Middle frontal gyrus (tissue), 1 donor: ENCODE measurements at regions not wholly inside any gene's neighbourhood (a gene's known extent, or its start where the extent isn't known, plus 50 kb on each side); places are given as distances from the start of the nearest gene placed in this dataset.

Experiments
- DNase-seq: peaks from one replicate; pipeline ENCODE4 v3.0.0-alpha.2; 2015; ENCODE audit warnings: low spot score; ENCODE audit errors: extremely low spot score

DNA sequence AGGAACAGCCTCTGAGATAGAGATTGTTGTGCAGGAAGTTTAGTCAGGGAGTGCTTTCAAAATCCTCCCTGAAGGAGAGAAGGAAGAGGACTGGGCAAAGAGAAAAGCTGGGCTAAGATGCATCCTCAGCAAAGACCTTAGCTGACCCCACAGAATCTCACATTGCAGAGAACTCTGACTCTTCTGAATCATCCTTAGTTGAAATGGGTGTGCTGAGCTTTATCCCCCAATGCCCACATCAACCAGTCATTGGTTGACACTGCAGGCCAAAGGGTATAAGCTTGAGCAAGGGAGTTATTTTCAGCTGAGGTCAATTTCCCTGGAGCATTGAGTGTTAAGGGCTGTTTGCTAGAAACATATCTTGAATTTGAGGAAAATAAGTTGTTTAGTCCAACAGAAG is 732.2 kb downstream of the CBLN4 start:
- no peak for DNase-seq

DNA sequence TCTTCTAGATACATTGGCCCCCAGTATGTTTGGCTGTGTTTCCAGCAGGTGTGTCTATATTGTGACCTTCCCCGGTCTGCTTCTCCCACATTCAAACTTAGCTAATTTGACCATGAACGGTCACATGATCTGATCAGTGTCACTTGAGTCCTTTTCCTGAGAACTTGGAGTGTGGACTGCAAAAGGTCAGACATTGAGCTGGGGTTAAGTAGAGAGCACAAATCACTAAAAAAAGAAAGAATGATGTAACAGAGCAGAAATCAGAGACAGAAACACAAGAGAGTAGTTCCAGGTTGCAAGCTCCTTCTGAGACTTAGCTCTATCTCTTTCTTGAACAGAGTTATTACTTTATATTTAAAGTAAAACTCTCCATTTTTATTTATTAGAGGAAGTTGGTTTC is 733.9 kb downstream of the CBLN4 start:
- DNase-seq: no peak

DNA sequence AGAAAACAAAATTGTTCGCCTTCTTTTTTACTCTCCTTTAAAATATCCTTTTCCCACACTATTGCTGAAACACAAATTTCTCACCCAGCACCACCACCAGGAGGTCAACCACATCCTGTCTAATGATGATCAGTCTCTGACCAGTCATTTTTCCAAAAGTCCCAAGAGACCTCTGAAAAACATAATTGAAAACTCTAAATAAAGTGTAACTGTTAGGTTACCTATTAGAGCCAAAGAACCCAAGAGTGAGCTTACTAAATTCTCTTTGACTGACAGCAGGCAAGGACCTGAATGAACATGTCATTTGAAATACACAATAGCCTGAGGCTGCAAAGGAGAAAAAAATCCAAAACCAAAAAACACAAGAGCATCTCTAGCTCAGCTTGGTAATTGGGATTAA is 735.4 kb downstream of the CBLN4 start:
- no peak for DNase-seq

DNA sequence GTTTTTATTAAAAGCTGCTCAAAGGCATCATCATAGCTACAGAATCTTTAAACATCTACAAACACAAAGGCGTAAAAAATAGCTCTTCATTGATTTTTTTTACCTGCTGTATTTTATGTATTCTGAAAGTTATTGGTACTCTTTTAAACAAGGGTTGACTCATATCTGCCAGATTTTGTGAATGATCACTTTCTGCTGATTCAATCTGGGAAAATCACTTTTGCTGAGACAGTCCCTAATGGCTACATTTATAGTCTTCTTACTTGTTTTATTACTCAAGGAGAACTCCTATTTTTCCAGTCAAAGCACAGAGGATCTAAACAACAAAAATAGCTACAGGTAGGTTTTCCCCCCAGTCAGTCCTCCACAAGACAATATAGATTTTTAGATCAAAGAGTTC is 739.0 kb downstream of the CBLN4 start:
- DNase-seq: no peak

DNA sequence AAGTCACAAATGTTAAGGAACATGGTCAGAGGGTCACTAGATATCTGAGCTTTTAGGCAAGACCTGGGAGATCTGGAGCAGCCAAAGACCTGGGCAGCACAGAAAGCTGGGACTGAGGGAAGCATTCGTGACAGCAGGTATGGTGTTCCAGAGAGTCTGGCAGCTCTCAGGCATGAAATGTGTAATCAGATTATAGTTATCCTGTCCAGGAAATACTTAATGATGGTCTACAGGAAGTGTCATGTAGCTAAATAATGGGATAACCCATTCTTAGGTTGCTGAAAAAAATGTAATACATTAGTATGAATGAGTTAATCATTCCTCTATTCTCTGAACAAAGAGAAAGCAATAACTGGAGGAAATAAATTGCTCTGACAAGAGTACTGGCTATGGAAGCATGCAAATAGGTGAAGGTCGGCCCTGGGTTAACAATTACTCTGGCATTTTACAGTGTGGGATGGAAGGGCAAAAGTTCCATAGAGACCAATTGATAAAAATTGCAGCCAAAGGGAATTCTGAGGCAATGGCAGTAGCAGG is 740.5 kb downstream of the CBLN4 start:
- no peak for DNase-seq

DNA sequence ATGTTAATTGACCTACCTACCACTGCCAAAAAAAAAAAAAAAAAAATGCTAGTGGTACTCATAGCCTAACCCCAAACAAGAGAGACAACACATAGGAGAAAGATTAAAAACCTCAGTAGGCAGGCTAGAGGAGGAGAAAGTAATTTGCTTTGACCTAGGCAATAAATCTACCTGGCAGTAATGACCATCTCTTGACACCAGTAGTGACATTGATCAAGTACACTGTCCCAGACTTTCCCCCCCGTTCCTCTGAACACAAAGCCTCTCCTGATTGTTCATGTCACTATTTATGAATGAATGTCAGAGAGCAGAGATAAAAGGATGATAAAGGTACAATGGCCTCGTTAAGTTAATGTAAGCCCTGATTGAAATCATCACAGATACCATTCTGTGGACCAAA is 746.8 kb downstream of the CBLN4 start:
- no peak for DNase-seq

DNA sequence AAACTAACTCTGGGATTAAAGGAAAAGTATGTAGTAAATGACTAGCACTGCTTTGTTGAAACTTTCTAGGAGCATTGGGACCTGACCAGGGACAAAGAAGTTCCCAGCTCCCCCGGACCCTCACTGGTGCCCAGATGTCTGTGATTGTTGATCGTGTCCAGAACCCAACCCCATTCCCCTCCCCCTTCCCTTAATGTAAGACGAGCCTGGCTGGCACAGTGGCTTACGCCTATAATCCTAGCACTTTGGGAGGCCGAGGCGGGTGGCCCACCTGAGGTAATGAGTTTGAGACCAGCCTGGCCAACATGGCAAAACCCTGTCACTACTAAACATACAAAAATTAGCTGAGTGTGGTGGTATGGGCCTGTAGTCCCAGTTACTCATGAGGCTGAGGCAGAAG is 750.3 kb downstream of the CBLN4 start:
- no peak for DNase-seq

DNA sequence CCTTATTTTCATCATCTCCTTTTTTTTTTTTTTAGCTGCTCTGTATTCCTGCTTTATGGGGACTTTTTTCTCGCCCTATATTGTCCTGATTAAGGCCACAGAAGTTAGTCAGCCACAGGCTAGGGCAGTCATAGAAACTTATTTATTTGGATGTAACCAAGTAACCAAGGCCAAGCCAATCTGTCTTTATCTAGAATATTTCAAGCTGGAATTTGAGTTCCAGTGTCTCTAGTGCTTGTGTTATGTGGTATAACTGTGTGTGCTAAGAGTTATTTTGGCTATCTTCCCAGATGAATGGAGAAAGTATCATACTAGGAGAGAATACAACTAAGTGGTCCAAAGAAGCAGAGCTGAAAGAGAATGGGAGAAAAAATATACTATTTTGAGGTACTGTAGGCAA is 751.5 kb downstream of the CBLN4 start:
- DNase-seq: no peak

DNA sequence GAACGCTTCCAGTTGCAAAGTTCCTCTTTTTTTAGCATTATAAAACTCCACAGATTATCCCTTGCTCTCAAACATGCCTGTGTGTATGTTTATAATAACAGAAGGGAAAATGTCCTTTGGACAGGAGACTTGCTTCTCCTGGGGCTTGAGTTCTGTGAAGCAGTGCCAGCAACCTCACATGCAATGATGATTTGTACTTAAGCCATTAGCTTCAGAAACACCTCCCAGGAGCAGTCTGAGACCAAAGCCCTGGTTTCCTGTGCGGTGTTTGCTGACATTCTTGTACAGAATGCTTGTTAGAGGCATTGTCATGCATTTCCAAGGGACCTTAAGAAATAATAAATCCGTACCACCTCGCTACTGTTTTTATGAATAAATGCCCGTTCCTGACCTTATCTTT is 752.8 kb downstream of the CBLN4 start:
- DNase-seq: no peak

DNA sequence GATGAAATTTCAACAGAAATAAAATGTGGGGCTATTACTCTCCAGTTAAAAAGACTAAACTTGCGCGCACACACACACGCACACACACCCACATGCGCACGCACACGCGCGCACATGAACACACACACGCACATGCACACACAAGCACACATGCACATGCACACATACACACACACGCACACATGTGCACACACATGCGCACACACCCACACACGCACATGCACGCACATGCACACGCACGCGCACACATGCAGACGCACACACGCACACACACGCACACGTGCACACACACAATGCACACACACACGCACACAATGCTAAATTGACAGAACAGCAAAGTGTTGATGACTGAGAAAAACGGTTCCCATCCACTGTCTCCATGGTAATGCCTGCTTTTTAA is 754.1 kb downstream of the CBLN4 start:
- DNase-seq: no peak

DNA sequence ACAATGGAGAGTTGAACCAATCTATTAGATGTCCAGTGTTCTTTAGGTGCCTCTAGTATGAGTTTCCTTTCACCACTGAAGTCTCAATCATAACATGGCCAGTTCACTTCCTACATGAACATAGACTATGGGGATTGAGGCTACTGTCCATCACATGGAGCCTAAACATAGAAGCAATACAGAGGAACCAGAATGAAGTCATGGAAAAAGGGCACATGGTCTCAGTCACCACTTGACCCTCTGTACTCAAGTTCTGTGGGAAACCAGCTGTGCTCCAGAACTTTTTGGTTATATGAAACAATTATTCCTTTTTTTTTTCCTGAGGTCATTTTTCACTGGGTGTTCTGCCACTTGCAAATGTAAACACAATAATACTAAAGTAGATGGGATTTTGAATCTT is 762.5 kb downstream of the CBLN4 start:
- no peak for DNase-seq

DNA sequence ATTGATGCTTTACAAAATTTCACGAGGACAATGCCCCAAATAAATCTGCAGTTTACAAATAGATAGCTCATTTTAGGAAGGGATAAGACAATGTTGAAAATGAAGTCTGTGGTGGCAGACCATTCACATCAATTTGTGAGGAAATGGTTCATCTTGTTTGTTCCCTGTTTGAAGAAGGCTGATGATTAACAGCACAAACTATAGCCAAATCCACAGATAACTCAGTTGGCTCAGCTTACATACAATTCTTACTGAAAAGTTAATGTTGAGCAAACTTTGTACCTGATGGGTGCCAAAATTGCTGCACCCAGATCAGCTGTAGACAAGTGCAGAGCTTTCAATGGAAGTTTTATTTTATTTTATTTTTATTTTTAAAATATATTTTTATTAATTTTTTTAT is 763.9 kb downstream of the DOK5 start:
- DNase-seq: no peak

DNA sequence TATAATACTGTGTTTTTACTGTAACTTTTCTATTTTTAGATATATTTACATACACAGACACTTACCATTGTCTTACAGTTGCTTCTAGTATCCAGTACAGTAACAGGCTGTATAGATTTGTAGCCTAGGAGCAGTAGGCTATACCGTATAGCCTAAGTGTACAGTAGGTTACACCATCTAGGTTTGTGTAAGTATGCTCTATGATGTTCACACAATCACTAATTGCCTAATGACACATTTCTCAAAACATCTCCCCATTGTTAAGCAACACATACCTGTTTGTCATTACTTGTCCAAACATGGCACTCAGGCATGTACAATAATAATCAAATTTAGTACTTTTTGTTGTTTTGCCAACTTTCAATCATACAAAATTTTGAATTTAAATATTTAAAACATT is 757.3 kb downstream of the DOK5 start:
- no peak for DNase-seq

DNA sequence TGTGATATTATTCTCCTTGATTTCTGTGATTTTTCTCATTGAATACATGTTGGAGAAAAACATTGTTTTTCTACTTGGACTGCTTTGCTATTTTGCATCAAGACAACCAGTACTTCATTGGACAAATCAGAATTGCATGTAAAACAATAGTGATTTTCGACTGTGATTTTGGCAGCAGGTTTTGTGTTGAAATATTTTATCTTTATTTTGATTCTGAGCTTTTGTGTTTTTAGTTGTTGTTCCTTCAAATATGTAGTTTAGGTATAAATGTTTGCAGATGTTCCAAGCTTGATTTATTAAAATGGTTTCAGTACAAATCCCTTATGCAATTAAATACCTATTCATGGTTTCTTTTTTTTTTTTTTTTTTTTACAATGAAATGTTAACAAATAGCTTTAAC is 754.1 kb downstream of the DOK5 start:
- no peak for DNase-seq

DNA sequence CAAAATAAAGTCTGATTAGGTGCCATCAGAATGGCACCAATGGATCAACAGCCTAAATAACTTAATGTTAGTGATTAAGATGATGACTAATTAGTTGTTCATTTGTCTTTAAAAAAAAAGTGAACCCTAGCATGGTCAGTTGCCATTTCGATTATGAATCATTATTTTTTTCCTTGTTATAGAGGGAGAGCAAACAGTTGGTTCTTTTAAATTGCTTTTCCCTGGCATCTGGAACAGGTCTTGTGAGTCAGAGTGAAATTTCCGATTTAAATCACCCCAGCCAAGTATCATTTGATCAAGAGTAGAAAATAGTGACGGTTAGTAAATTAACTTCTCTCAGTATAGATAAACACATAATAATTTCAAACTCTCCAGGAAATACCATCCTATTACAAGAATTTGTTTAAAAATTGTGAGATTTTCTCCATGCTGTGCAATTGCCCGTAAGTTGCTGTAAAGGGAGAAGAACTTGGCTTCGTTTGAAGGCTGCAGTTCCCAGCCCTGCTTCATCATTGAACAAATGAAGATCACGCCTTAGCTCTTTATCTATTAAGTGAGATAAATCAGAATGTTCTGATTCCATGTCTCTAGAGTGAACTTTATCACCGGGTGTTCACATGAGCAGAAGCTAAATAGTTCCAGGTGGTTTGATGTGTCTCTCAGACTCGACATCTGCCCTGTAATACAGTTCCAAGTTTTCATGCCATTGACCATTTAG is 741.3 kb downstream of the DOK5 start:
- no peak for DNase-seq

DNA sequence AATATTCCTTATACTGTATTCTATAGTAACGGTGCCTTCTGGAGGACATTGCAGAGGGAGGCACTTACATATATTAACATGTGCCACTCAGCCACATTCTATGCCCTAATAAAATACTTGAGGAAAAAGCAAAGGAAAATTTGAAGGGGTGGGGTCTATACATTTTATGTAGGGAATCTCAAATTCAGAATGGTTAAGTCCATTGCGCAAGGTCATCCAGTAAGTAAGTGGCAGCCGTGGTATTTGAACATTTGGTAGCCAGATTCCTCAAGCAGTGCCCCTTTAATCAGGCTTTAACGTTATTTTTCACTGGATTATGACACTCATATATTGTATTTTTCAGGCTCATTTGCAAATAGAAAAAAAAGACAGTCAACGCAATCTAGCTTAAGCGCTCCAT is 738.3 kb downstream of the DOK5 start:
- no peak for DNase-seq

DNA sequence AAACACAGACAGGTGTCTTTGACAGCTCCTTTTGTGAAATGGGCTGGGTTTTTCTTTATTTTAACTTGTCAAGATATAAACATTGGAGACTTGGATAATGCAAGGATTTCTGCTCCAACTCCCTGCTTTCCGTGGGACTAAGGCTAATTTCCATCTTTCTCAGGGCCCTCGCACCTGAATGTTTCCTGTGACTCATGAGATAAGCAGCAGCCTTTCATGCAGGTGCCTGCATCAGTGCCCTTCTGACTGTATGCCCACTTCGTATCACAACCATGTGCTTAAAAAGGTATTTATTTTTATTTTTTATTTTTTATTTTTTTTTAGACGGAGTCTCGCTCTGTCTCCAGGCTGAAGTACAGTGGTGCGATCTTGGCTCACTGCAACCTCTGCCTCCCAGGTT is 736.1 kb downstream of the DOK5 start:
- no peak for DNase-seq

DNA sequence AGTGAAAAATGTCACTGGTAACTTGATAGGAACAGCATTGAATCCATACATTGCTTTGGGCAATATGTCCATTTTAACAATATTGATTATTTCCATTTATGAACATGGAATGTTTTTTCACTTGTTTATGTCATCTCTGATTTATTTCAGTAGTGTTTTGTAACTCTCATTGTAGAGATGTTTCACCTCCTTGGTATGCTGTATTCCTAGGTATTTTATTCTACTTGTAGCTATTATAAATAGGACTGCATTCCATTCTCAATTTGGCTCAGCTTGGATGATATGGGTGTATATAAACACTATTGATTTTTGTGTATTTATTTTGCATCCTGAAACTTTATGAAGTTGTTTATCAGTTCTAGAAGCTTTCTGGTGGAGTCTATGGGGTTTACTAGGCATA is 730.3 kb downstream of the DOK5 start:
- no peak for DNase-seq

DNA sequence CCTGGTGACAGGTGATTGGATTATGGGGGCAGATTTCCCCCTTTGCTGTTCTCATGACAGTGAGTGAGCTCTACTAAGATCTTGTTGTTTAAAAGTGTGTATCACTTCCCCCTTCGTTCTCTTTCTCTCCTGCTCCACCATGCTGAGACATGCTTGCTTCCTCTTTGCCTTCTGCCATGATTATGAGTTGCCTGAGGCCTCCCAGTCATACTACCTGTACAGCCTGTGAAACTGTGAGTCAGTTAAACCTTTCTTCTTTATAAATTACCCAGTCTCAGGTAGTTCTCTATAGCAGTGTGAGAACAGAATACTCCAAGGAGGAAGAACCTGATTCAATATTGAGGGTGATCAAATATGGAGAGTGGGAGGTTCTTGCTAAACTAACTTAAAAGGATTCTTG is 724.9 kb downstream of the DOK5 start:
- no peak for DNase-seq

DNA sequence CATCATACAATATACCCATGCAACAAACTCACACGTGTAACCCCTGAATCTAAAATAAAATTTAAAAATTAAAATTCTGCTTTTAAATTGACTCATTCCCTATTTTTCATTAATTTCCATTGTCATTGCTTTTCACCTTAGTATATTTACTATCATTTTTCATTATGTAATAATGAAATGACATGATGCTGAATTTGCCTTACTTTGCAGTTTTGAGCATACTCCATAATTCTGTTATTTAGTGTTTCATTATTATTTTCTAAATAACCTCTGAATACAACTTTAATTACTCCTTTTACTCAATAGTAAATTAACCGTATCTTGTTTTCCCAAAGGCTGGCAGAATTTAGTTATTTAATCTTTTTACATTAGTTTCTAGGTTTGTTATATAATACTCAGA is 719.6 kb downstream of the DOK5 start:
- no peak for DNase-seq

DNA sequence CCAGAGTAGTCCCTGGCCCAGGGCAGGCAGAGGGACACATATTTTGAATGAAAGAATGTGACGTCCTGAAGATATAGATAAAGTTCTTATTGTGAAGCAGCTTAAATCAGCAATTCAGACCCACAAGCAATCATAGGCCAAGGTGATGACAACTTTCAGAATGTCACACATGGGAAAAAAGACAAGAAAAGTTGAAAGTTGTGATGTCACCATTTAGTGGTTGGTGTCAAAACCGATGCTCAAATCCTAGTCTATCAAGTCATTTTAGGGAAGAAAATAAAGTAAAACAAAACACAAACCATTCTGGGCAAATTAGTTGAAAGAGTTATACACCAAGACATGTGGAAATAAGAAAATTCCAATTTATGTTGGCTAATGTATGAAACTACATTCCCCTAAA is 710.8 kb downstream of the DOK5 start:
- no peak for DNase-seq

DNA sequence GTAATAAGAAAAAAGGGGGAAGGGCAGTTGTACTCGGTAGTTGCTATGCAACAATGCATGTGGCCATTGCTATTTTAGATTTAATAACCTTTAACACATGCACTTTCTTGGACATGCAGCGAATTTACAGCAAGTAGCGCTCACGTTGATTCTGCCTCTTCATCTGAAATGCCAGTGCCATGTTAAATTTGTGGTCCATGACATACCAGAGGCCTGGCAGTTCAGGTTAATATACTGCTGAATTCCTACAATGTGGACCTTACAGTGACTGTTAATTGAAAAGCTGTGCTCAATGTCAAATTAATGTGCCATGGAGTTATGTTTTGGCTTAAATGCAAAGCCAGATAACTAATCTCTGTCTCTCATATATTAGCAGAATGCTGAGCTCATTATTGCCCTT is 699.7 kb downstream of the DOK5 start:
- DNase-seq: no peak

DNA sequence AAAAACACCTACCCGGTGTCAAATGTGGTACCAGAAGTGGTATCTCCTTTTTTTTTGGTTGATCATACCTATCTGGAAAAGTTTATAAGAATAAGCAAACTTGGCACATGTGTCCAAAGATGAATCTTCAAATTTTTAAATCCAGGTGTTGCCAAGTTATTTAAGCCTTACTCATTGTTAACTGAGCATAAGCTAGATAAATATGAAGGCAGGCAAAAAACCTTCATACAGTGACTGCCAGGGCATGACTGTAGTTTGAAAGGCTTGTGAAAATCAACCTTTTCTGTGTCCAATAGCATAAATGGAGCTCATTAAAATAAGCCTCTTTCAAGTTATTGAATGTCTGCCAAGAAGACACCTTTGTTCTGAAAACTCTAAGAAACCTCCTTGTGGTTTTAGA is 699.2 kb downstream of the DOK5 start:
- no peak for DNase-seq

DNA sequence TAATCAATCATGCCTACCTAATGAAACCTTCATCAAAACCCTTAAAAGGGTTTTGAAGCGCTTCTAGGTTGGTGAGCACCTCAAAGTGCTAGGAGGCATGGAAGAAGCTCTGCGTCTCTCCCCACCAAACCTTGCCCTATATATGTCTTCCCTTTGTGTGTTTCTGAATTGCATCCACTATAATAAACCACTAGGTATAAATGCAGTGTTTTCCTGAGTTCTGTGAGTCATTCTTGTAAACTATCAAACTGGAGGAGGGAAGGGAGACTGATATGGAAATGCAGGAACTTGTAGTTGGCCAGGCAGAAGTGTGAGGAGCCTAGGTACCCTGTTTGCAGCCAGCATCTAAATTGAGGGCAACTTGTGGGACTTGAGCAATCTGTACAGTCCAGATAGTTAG is 698.8 kb downstream of the DOK5 start:
- no peak for DNase-seq
